SHP77 treated with DMSO at 0.1 percent for 48 hours (cell line): ENCODE measurements at regions not wholly inside any gene's neighbourhood (a gene's known extent, or its start where the extent isn't known, plus 50 kb on each side); places are given as distances from the start of the nearest gene placed in this dataset.
"Not testable (repeated sequence)": the region's sequence is repeated elsewhere in the genome, so short reads cannot be mapped to it uniquely, and the experiment has no call there.

Experiments used
- DNase-seq: peaks from one replicate; lab custom pipeline; 2025; lab: John Stamatoyannopoulos, UW

DNA sequence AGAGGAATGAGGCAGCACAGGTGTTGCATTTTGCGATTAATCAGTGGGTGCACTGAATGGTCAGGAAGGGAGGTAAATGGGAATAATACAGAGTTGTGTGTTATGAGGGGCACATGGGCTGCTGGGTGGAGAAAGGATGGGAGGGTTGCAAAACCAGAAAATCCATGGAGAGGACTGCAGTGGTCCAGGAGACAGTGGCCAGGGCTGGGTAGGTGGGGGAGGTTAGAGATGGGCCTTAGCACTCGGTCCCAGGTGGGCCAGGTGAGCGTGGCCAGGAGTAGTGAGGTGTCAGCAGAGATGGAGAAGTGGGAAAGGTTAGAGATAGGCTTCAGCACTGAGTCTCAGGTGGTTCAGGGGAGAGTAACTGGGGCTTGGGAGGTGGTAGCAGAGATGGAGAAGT lies 399.1 kb upstream of the LARGE1 start:
- DNase-seq = no peak

DNA sequence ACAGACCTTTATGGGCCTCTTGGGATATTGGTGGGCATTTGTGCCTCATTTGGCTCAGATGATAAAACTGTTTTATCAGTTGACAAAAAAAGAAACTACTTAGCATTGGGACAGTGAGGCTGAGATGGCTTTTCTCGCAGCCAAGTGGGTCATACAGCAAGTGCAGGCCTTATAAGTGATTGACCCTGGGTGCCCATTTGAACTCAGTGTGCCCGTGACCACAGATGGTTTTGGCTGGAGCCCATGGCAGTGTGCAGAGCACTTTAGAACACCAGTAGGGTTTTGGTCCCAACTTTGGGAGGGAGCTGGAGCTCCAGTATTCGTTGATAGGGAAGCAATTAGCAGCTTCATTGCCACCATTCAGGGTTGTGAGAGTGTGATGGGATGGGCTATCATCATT lies 404.5 kb upstream of the LARGE1 start:
- DNase-seq = no peak

DNA sequence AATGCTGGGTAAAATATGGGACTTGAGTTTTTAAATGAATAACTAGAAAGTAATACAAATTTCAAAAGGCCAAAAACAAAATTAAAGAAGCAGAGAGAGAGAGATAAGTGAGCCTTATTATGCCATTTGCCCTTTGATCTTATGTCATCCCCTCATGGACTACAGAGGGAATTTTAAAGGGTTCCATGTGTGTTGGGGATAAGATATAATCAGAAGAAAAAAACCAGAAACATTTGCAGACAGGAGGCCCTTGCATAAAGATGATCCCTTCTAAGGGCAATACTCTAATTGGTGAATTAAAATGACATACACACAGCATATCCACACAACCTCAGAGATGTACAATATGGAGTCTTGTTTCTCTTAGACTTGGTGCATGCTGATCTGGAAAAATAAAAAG lies 406.6 kb upstream of the LARGE1 start:
- DNase-seq = no peak

DNA sequence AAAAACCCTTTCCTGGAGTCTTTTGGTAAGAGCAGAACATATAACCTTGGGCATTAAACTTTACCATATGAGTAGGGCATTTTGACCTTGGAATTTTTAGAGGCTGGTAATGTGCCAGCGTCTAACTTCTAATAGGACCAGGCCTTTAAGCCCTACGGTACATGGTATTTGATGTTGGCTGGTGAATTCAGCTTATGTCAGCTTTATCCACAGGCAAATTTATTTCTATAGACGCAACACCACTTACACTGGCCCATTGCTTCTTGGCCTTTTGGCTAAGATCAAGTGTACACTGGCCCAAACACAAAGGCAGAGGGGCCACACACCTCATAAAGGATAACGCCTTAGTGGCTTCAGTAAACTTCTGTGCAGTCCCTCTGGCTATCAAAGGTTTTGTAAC lies 410.2 kb upstream of the LARGE1 start:
- DNase-seq = no peak

DNA sequence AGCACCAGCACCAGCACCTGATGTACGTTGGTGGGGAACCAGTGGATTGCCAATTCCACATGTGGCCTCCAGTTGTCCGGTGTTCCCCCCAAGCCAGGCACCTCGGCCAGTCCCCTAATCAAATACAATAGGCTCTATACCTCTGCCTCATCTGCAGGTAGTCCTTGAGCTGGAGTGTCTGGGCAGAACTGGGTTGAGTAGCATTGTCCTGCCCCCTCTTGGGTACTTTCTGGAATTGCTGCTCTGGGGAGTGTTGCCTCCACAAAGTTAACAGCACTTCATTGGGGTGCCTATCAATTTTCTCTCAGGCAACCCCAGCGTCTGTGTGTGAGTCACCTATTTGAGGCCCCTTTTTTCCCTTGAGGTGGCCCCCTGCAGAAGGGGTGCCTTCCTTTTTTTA lies 413.0 kb upstream of the LARGE1 start:
- DNase-seq = no peak

DNA sequence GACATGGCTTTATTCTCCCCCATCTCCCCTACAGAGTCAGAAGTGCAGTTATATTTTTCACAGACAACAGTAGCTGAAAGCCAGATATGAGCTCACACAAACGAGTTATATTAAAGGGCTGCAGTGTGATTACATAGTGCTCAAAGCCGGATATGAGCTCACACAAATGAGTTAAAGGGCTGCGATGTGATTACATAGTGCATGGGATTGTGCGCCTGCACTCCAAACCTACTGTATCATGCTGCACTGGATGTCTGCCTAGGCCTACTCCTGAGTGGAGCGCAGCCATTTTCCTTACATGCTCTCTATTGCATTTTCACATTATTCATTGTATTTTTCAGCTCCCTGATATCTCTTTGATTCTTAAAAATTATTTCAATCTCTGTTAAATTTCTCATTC lies 414.6 kb upstream of the LARGE1 start:
- no peak for DNase-seq

DNA sequence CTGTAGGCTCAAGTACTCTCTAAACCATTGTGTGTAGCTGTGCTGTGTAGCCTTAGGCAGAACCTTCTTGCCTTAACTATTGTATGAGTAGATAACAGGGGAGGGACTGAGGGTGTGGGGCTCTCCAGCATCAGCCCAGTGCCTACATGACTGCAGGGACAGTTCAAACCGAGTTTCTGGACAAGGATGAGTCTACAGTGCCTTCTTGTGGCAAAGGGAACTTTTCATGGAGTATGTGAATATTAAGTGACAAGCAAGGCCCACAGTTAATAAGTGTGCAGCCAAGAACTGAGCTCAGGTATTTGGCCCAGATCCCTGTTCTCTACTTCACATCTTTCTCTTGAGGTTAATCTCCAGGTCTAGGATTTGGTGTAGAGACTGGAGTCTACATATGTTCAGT lies 424.4 kb upstream of the LARGE1 start:
- no peak for DNase-seq

DNA sequence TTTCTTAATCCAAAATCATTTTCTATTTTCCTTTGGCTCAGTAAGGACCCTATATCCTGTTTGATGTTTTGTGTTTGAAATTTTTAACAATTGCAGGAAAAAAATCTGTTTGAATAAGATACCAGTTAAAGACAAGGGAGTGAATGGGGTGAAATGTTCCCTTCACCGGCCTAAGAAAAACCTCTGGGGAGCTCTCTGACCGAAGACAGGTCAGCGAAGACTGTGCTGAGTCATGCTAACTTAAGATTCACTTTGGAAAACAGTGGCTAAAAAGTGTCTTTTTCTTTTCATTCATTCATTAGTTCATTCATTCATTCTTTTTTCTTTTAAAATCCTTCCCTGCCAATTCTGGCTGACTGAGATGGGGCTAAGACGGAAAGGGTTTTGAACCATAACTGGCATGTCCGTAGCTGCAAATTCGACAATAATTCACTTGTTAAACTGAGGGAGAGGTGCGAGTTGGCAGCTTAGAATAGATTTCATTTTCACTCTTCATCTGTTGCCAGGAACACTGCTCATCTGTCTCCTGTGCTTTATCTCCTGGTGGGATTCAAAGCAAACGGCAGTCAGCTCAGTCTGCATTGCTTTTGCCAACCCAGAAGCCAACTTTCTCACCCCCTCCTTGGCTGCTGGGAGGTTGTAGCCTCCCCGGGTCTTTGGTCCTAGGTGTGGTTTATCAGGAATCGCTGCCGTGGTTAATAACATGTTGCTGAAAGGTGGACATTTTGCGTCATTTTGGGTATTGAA lies 434.0 kb upstream of the LARGE1 start:
- no peak for DNase-seq

DNA sequence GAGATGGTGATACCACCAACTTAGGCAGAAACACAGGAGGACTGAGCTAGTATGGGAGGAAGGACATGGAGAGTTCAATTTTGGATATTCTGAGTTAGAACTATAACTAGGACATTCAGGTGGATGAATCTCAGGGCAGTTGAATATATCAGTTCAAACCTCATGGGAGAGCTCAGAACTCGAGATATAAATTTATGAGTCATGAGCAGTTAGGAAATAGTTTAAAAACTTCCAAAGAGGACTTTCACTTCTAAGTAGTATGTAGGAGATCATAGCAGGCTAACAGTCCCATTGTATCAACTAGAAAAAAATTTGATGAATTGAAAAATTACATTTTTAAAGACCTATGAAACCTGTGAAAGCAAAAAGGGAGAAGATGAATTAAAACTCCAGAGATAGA lies 436.2 kb upstream of the LARGE1 start:
- DNase-seq = no peak

DNA sequence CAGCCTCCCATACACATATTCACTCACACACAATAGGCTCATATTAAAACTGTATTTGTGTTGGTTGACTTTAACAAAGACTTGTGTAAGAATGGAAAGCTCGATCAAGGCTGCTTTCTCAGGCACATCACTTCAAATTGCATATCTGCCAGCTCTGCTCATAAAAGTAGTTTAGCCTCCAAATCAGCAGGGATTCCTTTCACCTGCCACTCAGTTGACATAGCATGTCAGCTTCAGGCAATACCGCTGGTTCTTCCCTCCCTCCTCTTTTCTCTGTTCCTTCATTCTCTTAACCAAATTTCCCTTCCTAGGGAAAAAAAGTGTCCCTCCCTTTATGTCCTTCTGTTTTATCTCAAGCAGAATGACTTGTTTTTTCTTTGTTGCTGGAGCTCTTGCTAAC lies 450.4 kb upstream of the LARGE1 start:
- no peak for DNase-seq

DNA sequence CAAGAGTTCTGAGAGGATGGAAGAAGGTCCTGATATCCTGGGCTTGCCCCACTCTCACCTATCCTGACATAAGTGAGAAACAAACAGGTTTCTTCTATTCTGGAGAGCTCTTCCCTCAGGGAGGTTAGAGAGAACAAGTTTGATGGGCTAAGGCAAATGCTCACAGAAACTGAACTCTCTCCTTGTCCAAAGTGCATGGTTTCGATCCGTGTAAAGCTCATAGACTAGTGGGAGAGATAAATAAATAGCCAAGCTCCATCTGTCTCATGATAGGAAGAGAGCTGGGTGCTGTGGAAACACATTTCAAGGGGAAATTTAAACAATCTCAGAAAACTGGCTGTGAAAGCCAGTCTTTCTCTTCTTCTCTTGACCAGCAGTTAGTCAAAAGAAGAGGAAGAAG lies 459.5 kb upstream of the LARGE1 start:
- DNase-seq = no peak

DNA sequence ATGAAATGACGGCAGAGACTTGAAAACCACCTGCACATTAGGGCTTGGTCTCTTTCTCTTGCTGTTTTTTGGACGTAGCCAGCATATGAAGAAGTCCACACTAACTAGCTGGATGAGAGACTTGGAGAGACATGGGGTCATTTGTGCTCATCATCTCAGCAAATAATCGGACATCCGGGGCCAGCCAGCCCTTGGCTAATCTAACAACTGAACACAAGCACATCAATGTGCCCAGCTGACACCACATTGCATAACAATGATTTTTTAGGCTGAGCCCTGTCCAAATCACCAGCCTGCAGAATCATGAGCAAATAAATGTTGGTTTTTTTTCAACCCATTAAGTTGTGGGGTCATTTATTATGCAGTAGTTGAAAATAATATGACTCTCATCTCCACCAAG lies 460.3 kb upstream of the LARGE1 start:
- DNase-seq = no peak

DNA sequence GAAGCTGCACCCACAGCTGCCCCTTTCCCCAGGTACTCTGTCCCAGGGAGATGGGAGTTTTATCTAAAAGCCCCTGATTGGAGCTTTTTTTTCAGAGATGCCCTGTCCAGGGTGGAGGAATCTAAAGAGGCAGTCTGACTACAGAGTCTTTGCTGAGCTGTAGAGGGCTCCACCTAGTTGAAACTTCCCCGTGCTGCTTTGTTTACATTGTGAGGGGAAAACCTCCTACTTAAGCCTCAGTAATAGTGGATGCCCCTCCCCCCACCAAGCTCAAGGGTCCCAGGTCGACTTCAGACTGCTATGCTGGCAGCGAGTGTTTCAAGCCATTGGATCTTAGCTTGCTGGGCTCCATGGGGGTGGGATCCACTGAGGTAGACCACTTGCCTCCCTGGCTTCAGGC lies 470.1 kb upstream of the LARGE1 start:
- no peak for DNase-seq

DNA sequence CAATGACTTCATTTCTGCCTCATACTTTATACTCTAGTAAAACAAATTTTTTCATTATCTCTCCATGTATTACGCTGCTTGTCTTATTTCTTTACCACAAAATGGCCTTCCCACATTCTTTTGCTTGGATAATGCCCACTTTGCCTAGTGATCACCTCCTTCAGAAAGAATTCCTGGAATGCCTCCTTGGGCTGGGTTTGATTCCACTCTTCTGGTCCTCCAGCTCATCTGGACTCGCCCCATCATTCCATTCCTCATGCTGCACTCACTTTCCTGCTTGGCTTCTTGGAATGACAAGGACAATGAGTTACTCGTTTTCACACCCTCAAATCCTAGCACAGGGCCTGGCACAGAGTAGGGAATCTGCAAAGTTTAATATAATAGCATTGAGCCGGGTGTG lies 475.1 kb upstream of the LARGE1 start:
- no peak for DNase-seq

DNA sequence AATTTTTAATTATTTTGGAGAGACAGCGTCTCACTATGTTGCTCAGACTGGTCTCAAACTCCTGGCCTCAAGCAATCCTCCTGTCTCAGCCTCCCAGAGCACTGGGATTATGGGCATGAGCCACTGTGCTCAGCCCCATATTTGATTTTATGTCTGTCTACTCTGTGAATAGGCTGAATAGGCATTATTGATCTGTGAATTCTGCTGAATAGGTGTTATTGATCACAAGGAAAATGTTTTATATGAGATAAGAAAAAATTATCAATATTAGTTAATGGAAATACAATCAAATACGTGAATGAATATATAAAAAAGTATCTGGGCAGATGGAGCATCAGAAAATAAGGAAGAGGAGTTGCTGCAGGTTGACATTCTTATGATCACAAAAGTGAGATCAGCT lies 483.4 kb upstream of the LARGE1 start:
- DNase-seq = no peak

DNA sequence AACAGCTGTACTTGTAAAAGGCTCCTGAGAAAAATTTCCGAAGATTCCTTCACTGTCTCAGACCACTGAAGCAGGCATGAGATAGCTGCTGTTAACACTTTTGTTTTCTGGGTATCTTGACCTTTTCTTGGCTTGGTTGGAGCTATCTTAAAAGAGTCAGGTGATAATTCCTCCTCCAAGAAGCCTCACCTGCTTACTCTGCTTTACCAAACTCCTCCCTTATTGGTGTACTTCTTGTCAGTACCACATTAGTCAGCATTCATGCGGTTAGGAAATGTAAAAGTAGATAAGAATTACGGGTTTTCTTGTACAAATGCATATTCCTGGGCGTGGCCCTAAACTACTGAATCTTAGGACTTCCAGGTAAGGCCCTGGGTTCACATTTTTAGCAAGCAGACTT lies 489.8 kb upstream of the LARGE1 start:
- DNase-seq = no peak

DNA sequence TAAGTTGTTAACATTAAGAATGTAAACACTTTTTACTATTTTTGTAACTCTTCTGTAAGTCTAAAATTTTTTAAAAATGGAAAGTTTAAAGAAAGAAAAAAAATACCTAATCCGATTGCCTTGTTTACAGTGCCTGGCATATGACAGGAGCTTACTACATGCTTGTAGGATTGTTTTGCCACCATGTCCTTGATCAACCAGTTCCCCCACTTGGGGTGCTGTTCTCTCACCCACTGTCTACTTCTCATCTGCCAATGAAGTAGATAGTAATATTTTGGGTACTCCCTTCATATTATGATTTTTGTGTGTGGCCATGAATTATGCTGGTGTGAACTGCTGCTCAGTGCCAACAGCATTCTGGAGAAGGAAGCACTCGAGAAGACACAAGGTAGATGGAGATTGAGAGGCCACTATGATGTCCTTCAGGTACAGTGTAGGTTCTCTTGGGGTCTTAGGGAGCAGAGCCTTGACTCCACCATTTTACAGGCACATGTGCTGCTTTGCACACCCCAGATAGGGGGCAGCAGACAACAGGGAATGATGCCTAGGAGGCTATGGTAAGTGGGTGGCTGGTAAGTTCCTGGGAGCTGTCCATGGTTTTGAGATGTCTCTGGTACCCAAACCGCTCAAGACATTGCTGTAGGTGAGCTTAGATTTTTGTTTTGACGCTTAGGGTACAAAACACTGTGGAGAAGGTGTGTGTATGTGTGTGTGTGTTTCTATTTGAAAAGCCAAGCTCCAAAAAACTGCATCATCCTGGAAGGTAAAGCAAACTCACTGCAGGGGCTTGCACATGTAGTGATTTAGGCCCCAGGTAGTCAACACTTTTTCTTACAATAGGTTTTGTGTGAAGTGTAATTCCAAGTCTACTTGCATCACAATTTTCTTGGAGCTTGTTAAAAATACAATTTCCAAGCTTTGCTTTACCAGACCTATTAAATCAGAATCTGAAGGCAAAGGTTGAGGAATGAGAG lies 494.5 kb upstream of the LARGE1 start:
- peak; percentile 15 for DNase-seq

DNA sequence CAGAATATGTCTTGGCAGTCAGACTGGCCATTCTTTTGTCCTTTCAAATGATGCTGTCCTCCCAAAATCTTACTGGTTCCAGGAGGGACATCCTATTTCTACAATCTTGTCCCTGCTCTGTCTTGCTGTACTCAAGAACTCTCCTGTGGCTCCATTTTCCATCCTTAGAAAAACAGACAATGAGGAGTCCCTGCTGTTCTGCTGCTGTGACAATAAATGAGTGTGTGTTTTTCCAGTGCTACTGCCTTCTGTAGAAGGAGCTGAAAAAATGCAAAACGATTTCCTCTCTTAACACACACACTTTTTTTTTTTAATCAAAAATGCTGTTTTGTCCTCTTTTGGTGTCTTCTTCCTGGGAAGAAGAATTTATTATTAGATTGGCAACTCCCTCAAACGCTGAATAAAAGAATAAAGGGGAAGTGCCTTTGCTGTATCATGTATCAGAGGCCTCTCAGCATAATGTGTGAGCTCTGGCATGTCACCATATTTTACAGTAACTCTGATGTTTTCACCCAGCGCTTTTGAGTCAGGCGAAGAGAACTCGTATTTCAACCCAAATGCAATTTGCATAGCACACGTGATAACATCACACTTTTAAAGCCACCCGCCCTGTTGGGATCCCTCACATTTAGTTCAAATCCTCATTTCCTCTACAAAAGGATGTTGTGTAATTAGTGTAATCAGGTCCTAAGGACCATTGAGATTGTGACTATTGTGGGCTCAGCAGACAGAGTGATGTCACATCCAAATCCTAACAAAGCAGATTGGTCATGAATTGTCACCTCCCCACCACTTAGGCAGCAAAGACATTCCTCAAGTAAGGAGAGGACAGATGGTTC lies 496.0 kb upstream of the LARGE1 start:
- DNase-seq = no peak

DNA sequence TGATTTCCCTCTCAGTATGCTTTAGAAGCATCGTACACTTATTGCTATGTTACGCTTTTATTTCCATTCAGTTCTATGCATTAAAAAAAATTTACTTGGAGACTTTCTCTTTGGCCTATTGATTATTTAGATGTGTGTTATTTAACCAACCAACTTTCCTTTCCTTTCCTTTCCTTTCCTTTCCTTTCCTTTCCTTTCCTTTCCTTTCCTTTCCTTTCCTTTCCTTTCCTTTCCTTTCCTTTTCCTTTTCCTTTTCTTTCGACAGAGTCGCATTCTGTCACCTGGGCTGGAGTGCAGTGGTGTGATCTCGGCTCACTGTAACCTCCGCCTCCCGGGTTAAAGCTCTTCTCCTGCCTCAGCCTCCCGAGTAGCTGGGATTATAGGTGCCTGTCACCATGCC lies 502.7 kb upstream of the LARGE1 start:
- DNase-seq = not testable (repeated sequence)

DNA sequence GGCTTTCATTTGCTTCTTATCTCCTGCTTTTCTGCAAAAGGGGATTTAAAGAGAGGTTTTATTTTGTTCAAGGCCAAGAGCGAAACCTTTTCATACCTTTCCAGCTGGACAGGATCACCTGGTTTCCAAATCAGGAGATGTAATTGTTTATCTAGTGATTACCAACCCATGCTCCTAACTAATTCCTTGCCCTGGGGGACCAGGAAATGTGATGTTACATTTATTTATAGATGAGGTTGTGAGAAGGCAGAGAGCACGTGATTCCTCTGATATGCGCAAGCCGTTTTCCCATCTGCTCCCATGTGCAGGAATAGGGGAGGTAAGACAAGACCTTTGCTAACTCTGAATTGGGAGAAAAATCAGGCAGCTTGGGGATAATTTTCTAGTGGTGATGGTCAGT lies 507.2 kb upstream of the LARGE1 start:
- DNase-seq = no peak

DNA sequence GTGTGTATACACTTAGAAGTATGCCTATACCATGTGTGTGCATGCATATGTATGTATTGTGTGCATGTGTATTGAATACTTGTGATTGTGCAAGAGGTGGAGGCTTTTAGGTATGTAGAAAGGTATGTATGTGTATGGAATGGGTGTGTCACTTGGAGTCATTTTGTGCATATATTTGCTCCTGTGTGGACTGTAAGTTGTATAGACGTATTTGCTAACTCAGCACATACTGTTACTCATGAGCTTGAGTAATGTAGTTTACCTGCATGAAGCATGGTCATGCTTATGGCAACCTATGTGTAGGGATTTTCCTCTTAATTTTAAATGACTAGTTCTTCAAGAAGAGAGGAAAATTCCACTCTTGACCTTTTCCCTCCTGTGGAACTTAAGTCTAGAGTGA lies 507.6 kb upstream of the LARGE1 start:
- no peak for DNase-seq

DNA sequence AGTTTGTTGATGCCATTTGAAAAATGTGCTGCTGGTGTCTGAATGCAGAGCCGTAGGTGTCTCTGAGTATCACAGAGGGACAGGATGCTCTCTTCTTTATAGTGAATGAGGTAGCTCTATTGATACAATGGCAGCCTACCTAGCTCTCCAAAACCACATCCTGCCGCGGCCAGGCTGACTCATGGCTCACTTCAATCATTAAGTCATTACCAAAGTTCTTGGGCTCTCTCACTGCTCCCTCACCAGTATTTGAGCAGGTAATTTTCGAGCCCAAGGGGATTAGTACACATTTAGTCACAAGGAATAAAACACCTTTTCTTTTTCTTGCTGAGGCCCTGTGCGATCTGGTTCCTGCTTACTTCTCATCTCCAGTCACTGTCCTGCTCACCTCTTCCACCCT lies 509.0 kb upstream of the LARGE1 start:
- DNase-seq = no peak

DNA sequence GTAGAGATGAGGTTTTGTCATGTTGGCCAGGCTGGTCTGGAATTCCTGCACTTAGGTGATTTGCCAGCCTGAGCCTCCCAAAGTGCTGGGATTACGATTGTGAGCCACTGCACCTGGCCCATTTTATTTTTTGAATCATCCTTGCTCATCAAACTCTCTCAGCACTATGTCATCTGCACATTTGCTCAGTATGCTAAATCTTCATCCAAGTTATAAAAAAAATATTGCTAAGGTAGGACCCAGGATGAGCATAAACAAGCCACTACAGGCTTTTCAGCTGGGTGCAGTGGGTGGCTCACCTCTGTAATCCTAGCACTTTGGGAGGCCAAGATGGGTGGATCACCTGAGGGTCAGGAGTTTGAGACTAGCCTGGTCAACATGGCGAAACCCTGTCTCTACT lies 510.1 kb upstream of the LARGE1 start:
- no peak for DNase-seq
